ENCODE measurements at regions not wholly inside any gene's neighbourhood (a gene's known extent, or its start where the extent isn't known, plus 50 kb on each side); places are given as distances from the start of the nearest gene placed in this dataset.

GRCh38 chr3:35079403-35079802 is 559.9 kb upstream of the ARPP21 start:
- TF ChIP-seq CTCF (IDR thresholded peaks at IDR 0.05), result no peak
- no peak for TF ChIP-seq POLR2A (IDR thresholded peaks at IDR 0.05)
